Skin epidermis (tissue), 12 donors: ENCODE measurements at regions not wholly inside any gene's neighbourhood (a gene's known extent, or its start where the extent isn't known, plus 50 kb on each side); places are given as distances from the start of the nearest gene placed in this dataset.

Experiments
- H3K27ac ChIP-seq, 21 experiments: fragments of 200-600 bp; sonication (generic) in 11 of 21; one replicate each; pipeline ENCODE4 v1.5.0; 2020; ENCODE audit warnings: mild to moderate bottlenecking in 3 of 21, inconsistent platforms in 2 of 21, moderate library complexity in 2 of 21
- H3K4me3 ChIP-seq, 7 experiments: fragments of 200-600 bp; sonication (generic) in 2 of 7; one replicate each; pipeline ENCODE4 v1.5.0; 2020; ENCODE audit warnings: inconsistent platforms in 2 of 7, mild to moderate bottlenecking in 2 of 7, moderate library complexity in 1 of 7

DNA sequence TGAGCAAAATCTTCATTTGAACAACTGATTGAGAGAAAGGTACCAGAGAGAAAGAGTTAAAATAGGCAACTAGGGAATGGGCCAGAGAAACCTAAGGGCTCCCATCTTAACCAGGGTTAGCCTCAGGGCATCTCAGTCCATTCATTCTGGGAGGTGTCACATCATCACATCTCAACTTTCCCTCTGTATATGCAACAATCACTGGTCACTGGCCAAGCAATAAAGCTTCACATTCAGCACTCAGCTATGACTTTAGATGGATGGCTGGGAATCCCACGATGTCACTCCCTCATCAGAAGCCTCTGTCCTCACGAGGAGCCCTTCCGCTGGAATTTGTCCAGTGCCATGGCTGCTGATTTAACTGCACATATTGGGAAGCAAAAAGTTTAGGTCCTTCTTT lies 172.1 kb upstream of the MGMT start:
- H3K4me3 ChIP-seq, result no peak overlapping the region
- H3K27ac ChIP-seq, result no peak overlapping the region

DNA sequence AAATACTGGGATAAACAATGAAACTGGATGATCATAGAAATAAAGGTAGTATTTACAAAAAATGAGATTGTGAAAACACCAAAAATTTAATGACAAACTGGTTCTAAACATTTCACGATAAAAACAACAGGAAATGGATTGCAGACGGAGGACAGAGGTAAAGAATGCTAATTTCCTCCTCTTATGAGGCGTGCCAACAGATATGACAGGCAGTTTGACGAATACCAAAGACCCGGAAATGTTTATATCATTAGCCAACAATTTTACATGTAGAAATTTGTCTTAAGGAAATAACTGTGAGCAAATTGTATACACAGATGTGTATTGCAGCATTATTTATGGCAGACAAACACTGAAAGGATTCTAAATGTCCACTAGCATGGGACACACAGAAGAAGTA lies 162.0 kb upstream of the MGMT start:
- H3K27ac ChIP-seq, result no peak overlapping the region
- H3K4me3 ChIP-seq, result no peak overlapping the region

DNA sequence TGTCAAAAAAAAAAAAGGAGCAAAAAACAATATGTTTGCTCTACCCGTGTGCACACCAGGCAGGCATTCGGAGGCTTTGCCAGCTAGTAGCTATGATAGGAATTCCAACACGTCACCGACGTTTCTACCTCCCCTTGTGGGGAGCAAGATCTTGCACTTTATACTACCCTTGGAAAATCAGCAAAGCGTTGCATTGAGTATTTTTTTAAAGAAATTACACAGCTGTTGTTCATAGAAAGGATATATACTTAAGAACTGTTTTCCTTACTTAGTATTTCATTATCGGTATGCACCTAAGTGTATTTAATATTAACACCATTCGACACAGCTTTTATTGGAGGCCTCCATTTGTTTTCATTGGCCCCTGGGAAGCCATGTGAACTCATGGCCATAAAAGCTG lies 159.9 kb upstream of the MGMT start:
- Histone ChIP-seq H3K27ac (no peak overlapping the region), H3K4me3 (no peak overlapping the region)

DNA sequence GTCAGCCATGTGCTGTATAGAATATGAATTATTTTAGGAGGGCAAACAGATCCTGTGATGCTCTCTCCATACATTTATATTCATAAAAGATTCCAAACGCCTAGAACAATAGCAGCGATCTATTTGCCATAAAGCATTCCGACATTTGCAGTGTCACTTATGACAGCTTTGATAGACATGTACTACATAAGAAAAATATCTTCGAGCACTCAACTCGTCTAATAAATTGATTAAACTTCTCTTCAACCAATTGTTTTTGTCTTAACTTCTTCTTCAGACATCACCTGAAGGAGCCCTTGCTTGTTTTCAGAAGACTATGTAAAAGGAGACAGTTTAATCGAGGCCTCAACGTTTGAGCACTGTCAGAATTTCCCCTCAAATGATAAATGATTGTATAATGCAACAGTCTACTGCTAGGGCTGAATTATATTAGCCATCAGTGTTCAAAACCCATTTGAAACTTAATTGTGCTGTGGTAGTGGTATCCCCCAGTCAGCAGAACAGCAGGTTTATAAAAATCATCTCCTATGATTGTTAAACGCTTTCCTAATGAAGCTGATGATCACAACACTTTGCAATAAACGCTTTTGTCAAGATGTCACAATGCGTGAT lies 158.0 kb upstream of the MGMT start:
- Histone ChIP-seq H3K27ac (no peak overlapping the region), H3K4me3 (no peak overlapping the region)

DNA sequence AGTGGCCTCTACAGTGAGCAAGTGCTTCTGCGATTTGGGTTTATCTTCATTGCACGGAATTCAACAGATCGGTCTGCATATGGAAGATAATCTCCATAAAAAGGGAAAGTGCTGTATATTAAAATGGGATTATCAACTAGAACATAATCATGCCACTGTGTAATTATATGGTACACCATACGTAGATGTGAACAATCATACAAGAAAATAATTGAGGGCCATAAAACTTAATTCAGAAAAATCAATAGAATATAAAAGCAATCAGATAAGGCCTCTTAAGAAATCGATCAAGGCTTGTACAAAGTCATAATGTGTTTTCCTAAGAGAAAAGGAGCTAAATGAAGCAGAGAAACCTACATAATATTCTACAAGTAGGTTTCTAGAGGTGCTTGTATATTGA lies 157.5 kb upstream of the MGMT start:
- Histone ChIP-seq H3K27ac (no peak overlapping the region), H3K4me3 (no peak overlapping the region)

DNA sequence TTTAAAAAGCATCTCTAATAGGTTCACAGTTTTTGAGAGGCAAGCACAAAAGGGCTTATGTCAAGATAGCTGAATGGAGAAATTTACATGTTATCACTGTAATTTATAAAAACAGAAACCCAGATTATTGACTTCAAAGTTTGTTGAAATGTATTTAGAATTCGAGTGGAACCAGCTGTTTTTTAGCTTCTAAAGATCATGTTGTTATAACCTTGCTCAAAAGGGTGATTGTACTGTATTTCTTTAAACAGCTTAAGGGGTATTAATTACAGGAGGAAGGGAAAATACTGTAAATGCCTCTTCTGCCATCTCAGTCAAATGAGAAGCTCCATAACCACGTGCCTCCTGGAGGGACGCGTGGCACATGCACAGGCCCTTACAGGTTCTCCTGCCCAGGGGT lies 156.2 kb upstream of the MGMT start:
- Histone ChIP-seq H3K27ac (no peak overlapping the region), H3K4me3 (no peak overlapping the region)

DNA sequence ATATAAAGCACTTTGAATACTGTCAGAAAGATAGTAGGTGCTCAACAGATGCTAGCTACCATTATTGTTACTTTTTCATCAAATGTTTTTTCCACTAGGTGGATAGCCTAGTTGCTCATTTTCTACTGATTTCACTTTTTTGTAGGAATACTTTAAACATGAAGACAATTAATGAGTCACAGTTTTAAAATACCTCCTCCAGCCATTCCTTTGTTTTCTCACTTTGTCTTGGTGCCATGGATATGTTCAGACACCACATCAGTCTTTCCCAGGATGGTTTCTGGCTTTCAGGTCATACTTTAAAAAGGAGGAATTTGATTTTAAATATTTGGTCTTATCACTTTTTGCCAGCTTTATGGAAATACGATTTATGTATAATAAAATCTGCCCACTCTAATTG lies 147.1 kb upstream of the MGMT start:
- Histone ChIP-seq H3K4me3 (no peak overlapping the region), H3K27ac (no peak overlapping the region)

DNA sequence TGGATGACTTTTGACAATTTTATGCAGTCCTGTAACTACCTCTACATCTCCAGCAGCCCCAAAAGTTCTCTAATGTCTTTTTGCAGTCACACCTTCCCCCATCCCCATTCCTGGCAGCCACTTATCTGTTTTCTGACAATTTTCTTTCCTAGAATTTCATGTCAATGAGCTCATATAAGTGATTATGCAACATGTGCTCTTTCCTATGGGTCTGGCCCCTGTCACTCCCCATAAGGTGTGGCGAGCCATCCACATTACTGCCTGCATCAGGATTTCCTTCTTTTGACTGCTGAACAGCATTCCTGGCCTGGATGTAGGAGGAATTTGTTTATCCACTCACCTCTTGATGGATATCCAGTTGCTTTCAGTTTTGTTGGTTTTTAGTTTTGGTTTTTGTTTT lies 146.7 kb upstream of the MGMT start:
- Histone ChIP-seq H3K27ac (no peak overlapping the region), H3K4me3 (no peak overlapping the region)

DNA sequence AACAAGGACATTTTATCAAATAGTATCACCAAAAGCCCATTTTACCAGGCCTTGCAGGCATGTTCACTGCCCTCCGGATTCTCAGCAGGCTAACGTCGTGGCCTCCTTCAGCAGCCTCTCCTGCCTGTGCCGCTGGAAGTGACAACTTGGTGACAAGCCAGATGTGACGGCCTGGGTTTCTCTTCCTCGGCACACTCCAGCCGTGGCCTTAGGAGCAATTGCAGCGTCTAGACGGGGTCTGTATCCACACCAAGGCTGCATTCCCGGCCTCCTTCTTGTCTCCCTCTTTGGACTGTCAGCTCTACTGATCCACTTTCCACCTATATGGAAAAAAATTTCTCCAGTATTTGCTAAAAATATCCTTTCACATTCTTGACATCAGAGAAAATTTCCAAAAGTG lies 145.3 kb upstream of the MGMT start:
- H3K4me3 ChIP-seq, result no peak overlapping the region
- H3K27ac ChIP-seq, result no peak overlapping the region

DNA sequence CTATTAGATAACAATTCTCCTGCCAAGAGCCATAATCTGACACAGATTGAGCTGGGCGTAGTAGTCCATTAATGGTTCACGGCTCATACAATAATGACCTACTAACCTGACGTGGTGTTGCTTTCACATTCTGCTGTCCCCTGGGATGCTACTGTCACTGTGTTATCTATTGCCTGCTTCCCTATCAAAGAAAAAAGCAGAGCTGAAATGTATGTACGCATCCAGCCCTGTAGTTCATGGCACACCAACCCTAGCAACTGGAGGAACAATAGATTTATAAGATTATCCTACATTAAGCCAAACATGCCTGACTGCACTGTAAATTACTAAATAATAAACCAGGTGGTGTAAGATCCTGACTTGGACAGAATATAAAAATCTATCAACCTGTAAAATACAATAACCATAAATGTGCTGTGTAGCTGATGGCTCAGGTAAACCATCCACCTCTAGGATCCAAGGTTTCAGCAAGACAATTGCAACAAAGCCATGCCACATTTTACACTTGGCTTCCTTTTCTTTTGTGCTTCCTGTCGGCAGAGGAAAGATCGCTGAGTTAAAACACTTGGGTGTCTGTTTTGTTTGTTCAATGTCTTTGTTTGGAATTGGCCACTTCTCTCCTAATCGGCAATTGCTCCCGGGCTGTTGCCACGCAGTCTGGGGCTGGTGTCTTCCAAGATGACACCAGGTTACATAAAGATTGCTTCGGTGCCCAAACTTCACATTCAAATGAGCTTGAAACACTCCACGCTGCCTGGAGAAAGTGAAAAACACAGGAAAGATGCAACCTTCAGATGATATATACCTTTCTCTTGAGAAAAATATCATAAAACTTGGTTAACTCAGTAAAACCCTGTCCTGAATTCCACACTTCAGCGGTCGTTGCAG lies 143.9 kb upstream of the MGMT start:
- no peak overlapping the region for H3K4me3 ChIP-seq

DNA sequence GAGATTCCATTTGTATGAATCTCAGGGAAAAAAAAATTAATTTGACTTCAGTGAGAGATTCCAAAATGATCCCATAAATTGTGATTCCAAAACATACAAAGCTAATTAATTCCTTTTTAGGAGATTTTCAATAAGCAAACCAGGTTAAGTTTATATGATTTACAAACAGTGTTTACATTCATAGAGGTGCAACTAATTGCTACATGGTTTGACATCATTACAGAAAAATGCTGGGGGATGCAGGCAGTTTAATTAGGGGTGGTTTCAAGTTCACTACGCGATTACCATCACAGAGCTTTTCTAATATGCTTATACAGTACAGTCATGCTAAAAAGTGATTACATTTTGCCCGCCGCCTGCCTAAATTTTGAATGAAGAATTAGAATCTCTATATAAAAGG lies 143.2 kb upstream of the MGMT start:
- no peak overlapping the region for H3K4me3 ChIP-seq
- H3K27ac ChIP-seq, result no peak overlapping the region

More for the DNA sequence above, 143.9 kb upstream of the MGMT start:
- H3K27ac ChIP-seq, result no peak overlapping the region

DNA sequence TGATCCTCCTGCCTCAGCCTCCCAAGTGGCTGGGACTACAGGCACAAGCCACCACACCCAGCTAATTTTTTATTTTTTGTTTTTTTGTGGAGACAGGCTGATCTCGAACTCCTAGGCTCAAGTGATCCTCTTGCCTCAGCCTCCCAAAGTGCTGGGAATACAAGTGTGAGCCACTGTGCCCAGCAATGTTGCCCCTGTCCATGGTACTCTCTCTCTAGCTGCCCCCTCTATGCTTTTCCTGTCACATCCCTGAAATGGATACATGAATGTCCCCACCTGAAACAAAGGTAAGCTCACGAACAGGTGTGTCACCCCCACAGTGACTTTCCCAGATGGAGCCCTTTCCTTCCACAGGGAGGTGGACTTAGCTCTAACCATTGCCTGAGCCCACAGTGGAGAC lies 141.1 kb upstream of the MGMT start:
- Histone ChIP-seq H3K27ac (no peak overlapping the region), H3K4me3 (no peak overlapping the region)

DNA sequence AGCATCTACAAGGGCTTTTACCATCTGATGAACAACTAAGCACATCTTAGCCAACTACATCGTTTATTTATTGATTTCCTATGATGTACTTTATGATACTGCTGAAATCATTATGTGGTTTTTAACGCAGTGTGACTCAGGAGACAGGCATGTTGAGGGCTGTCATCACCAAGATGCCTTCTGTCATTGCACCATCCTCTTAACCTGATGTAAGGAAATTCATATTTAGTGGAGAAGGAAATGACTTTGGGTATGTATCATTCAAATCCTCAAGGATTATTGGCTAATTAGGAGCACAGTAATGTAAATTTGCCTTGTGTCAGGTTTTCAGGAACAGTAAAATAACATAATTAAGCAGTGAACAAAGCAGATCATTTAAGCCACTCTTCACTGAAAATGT lies 138.5 kb upstream of the MGMT start:
- H3K27ac ChIP-seq, result no peak overlapping the region
- H3K4me3 ChIP-seq, result no peak overlapping the region

DNA sequence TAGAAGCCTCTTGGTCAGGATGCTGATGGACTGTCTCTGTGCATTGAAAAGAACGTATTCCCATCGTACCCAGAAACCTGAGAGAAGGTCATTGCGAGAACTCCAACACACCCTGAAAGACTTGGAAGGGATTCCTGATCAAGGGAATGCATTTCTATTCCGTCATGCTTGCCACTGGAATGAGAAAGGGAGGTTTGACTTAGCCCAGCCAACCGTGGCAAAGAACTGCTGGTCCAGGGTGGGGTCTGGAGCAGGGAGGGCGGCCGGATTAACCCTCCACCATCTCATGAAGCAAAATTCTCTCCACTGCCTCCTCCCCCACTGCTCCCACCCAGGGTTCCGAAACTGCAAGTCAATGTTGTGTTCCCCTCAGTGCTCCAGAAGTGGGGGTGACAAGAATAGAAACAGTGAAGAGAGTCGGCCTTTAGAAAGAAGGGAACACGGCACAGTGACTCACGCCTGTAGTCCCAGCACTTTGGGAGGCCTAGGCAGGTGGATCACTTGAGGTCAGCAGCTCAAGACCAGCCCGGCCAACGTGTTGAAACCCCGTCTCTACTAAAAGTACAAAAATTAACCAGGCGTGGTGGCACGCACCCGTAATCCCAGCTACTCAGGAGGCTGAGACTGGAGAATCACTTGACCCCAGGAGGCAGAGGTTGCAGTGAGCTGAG lies 137.5 kb upstream of the MGMT start:
- H3K4me3 ChIP-seq, result no peak overlapping the region
- no peak overlapping the region for H3K27ac ChIP-seq

DNA sequence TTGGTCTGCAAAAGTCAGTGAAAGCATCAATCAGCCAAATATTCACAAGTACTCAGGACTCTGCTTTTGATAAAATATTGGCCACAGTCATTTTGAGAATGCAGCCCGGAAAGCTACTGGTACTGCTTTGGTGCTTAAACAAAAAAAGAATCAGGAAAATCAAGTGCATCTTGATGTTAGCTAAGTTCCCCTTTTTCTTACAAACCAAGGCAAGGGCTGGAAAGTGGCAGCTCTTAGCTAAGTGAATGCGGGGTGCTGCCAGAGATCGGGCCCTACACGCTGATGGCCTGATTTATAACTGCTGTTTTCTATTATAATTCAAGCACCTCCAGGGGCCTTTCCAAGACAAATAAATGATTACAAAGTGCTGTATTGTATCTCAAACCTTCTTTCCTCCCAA lies 136.8 kb upstream of the MGMT start:
- Histone ChIP-seq H3K4me3 (no peak overlapping the region), H3K27ac (no peak overlapping the region)

DNA sequence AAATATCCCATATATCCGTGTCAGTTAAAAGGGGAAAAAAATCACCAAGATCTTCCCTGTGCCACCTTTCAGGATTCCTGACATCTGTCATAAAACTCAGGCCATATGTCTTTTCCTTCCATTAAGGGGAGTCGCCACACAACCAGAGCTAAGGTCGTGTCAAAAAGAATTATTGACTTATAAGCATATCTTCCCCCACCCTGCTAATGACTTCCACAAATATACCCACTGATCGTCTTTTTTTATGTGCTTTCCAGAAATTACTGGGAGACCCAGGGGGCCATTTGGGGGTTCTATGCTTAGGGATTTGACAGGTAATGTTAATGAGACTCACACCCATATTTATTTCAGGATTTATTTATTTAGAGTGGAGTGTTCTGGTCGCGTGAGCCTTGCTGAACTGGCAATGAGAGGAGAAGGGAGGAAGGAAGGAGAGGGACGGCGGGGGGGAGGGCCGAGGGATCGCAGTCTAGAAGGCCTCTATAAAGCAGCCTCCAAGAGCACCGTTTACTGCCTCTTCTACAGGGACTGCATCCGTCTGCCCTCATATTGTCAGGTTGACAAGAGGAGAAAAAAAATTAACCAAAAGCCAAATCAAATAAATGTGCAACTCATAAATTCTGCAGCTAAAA lies 135.7 kb upstream of the MGMT start:
- no peak overlapping the region for H3K27ac ChIP-seq
- no peak overlapping the region for H3K4me3 ChIP-seq

DNA sequence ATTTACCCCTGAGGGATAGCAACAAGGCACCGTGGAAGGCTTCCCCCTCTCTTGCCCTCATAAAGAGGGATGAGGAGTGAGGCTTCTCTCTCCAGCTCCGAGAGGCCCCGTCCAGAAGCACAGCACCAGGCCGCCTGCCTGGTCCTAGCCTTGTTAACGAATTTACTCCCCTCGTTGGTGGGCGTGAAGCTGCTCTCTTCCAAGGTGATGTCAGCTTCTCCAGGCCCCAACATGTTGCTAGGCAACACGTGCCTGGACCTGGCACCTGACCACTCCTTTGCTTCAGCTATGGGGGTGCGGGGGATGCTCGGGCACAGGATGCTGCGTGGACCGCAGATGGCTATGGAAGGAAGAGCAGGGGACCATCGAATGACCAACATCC lies 135.2 kb upstream of the MGMT start:
- no peak overlapping the region for H3K4me3 ChIP-seq
- H3K27ac ChIP-seq, result no peak overlapping the region

DNA sequence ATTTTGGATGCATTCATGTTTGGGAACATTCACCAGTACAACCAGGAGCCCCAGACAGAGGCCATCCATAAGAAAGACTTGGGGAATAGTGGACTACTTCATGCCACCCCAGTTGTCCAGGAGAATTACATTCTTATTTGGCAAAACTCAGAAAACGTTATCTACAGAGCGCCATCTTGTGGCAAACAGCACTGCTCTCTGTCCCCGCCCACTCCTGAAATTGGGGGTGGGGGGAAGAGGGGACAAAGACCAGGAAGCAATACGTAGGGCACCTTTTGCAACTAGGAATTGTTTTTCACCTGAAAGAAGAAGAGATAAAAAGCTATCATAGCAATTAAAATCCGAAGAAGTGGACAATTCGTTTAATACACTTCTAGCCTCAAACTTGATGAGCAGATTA lies 134.6 kb upstream of the MGMT start:
- no peak overlapping the region for H3K4me3 ChIP-seq
- H3K27ac ChIP-seq, result no peak overlapping the region

DNA sequence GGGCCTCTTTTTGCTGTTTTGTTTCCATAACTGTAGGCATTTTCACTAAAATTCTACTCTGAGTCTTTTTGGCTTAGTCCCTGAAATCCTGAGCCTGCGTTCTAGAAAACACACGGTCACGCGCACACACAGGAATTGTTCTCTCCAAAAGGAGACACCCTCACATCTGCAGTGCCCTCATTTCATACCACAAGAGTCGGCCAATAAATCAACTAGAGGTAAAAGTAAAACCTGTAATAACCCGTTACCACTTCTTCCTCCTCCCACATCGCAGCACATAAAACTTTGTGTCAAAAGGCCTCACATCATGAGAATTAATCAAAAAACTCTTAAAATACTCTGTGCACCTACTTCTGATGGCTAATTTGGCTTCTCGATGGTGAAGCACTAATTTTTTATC lies 133.3 kb upstream of the MGMT start:
- H3K27ac ChIP-seq, result no peak overlapping the region

DNA sequence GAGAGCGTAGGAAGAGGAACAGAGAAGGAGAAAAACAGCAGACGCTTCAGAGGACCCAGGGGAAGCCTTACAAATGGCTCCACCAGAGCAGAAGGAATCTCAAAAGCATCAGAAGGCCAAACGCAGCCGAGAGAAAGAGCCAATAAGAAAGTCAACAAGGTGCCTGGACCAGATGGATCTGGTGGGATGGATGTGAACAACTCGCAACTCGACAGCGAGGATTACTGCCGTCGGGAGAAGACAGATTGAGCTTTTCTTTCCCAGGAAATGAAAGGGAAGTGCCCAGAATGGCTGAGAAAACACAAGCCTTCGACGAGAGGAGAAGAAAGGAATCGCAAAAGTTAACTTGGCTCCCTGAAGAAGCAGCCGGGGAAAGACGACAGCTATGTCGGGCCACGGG lies 132.8 kb upstream of the MGMT start:
- no peak overlapping the region for H3K4me3 ChIP-seq
- H3K27ac ChIP-seq, result no peak overlapping the region

More for the DNA sequence above, 133.3 kb upstream of the MGMT start:
- no peak overlapping the region for H3K4me3 ChIP-seq

DNA sequence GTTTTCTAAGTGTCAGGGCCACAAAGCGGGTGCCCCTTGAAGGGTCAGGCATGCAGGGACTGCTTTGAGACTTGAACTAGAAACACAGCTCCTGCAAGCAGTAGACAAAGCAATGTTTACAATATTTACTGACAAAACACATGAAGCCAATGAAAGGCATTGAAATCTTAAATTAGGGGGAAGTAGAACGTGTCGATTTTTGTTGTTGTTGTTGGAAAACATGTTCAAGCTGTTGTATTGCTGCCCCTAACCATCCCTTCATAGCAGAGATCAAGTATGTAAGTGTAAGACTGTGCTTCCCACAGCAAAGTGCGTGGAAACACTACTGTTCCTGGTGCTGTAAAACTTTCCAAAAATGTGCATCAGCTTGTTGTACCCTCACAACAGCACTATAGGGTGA lies 131.6 kb upstream of the MGMT start:
- Histone ChIP-seq H3K4me3 (no peak overlapping the region), H3K27ac (no peak overlapping the region)
